K562 (cell line): ENCODE measurements at regions not wholly inside any gene's neighbourhood (a gene's known extent, or its start where the extent isn't known, plus 50 kb on each side); places are given as distances from the start of the nearest gene placed in this dataset.

Experiments used
- CBFA2T2 ChIP-seq: fragments of 450-650 bp; conservative IDR thresholded peaks from 2 replicates; pipeline ENCODE4 v1.6.1; 2017; ENCODE audit warnings: mild to moderate bottlenecking
- CHCHD3 ChIP-seq: fragments of 250-450 bp; sonication (Bioruptor Pico); IDR thresholded peaks from 2 replicates; pipeline ENCODE4 v2.1.2; 2022; ENCODE audit warnings: mild to moderate bottlenecking
- DMBX1 ChIP-seq: fragments of 250-450 bp; sonication (Bioruptor Pico); IDR thresholded peaks from 2 replicates; pipeline ENCODE4 v1.8.0; 2022; ENCODE audit warnings: inconsistent platforms, mild to moderate bottlenecking, moderate library complexity, borderline replicate concordance
- FOXJ2 ChIP-seq: fragments of 200-800 bp; sonication (Bioruptor generic); IDR thresholded peaks from 2 replicates; pipeline ENCODE4 v1.6.1; 2016; ENCODE audit warnings: missing genetic modification characterization, missing compliant biosample characterization
- MCM3 ChIP-seq: fragments of 450-650 bp; IDR thresholded peaks from 2 replicates; pipeline ENCODE4 v1.6.1; 2016
- NCOA4 ChIP-seq: fragments of 450-650 bp; IDR thresholded peaks from 2 replicates; pipeline ENCODE4 v1.6.1; 2018; ENCODE audit warnings: mild to moderate bottlenecking; ENCODE audit not compliant: partially characterized antibody
- SP1 ChIP-seq: sonication (generic); formaldehyde crosslinking; IDR thresholded peaks from 2 replicates; pipeline ENCODE4 v1.8.1; 2022; ENCODE audit warnings: mild to moderate bottlenecking, missing genetic modification reagents
- TF ChIP-seq, protein P1 (sequence below), 2 experiments: fragments of 450-650 bp; formaldehyde crosslinking in 1 of 2; IDR thresholded peaks; 2 replicates each; pipeline versions ENCODE4 v1.4.0 to v1.6.1; 2014 to 2020; ENCODE audit warnings: mild to moderate bottlenecking in 2 of 2, borderline replicate concordance in 1 of 2, low read depth in 1 of 2
- TF ChIP-seq, protein P2 (sequence below): fragments of 250-450 bp; sonication (Bioruptor Pico); IDR thresholded peaks from 2 replicates; pipeline ENCODE4 v1.9.0; 2021; ENCODE audit warnings: mild to moderate bottlenecking, inconsistent platforms
- TF ChIP-seq, protein P3 (sequence below): fragments of 250-450 bp; sonication (Bioruptor Pico); IDR thresholded peaks from 2 replicates; pipeline ENCODE4 v1.8.0; 2021; ENCODE audit warnings: borderline replicate concordance, mild to moderate bottlenecking, moderate library complexity; ENCODE audit not compliant: poor library complexity, severe bottlenecking
- TF ChIP-seq, protein P4 (sequence below): fragments of 250-450 bp; sonication (Bioruptor Pico); IDR thresholded peaks from 2 replicates; pipeline ENCODE4 v1.8.0; 2022; ENCODE audit warnings: moderate library complexity, mild to moderate bottlenecking, inconsistent platforms
- TF ChIP-seq, protein P5 (sequence below): fragments of 250-450 bp; sonication (Bioruptor Pico); IDR thresholded peaks from 2 replicates; pipeline ENCODE4 v1.8.0; 2022; ENCODE audit warnings: inconsistent platforms

DNA sequence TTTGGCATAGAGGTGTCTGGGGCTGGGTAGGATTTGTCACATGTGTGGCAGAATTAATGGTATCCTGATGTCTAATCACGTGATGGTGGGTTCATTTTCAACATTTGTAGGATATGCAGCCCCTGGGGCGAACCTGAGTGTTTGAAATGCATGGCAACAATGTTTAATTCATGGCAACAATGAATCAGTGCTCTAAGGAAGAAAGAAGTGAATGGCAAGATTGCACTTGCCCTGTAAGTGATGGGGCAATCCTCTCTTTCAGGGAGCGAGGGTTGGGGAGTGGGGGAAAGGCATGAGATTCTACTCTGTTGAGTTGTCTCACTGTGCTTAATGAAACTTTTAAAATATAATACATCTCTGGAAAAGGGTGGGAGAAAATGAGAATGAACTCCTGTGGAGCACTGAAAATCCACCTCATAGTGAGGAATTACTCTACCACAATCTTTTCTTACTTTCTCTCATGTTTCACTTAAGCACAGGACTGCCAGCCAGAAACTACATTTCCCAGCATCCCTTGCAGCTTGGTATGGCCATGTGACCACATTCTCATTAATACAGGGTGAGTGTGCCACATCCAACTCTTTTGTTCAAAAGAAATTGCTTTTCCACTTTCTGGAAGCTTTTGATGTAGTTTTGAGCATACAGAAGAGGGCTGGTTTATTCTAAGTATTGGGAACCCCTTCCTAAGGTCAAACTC lies 64.0 kb upstream of the PGM2 start (continued):
- TF ChIP-seq, protein P1, sequence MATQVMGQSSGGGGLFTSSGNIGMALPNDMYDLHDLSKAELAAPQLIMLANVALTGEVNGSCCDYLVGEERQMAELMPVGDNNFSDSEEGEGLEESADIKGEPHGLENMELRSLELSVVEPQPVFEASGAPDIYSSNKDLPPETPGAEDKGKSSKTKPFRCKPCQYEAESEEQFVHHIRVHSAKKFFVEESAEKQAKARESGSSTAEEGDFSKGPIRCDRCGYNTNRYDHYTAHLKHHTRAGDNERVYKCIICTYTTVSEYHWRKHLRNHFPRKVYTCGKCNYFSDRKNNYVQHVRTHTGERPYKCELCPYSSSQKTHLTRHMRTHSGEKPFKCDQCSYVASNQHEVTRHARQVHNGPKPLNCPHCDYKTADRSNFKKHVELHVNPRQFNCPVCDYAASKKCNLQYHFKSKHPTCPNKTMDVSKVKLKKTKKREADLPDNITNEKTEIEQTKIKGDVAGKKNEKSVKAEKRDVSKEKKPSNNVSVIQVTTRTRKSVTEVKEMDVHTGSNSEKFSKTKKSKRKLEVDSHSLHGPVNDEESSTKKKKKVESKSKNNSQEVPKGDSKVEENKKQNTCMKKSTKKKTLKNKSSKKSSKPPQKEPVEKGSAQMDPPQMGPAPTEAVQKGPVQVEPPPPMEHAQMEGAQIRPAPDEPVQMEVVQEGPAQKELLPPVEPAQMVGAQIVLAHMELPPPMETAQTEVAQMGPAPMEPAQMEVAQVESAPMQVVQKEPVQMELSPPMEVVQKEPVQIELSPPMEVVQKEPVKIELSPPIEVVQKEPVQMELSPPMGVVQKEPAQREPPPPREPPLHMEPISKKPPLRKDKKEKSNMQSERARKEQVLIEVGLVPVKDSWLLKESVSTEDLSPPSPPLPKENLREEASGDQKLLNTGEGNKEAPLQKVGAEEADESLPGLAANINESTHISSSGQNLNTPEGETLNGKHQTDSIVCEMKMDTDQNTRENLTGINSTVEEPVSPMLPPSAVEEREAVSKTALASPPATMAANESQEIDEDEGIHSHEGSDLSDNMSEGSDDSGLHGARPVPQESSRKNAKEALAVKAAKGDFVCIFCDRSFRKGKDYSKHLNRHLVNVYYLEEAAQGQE (IDR thresholded peaks at IDR 0.05; ENCODE audit: borderline replicate concordance), result peak; percentile 9; the same call in 1 of the 2 replicates
- TF ChIP-seq, protein P1 (CRISPR knock-in tag; IDR thresholded peaks at IDR 0.05; ENCODE audit: low read depth), result no peak
- TF ChIP-seq CBFA2T2, result 0 out of 2 replicates have a peak, but pooled peaks have one; percentile 9
- TF ChIP-seq, protein P2, sequence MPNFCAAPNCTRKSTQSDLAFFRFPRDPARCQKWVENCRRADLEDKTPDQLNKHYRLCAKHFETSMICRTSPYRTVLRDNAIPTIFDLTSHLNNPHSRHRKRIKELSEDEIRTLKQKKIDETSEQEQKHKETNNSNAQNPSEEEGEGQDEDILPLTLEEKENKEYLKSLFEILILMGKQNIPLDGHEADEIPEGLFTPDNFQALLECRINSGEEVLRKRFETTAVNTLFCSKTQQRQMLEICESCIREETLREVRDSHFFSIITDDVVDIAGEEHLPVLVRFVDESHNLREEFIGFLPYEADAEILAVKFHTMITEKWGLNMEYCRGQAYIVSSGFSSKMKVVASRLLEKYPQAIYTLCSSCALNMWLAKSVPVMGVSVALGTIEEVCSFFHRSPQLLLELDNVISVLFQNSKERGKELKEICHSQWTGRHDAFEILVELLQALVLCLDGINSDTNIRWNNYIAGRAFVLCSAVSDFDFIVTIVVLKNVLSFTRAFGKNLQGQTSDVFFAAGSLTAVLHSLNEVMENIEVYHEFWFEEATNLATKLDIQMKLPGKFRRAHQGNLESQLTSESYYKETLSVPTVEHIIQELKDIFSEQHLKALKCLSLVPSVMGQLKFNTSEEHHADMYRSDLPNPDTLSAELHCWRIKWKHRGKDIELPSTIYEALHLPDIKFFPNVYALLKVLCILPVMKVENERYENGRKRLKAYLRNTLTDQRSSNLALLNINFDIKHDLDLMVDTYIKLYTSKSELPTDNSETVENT, result no peak
- TF ChIP-seq, protein P3, sequence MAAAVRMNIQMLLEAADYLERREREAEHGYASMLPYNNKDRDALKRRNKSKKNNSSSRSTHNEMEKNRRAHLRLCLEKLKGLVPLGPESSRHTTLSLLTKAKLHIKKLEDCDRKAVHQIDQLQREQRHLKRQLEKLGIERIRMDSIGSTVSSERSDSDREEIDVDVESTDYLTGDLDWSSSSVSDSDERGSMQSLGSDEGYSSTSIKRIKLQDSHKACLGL (CRISPR knock-in tag), result no peak
- TF ChIP-seq CHCHD3 (CRISPR knock-in tag), result no peak
- no peak for TF ChIP-seq DMBX1
- TF ChIP-seq, protein P4, sequence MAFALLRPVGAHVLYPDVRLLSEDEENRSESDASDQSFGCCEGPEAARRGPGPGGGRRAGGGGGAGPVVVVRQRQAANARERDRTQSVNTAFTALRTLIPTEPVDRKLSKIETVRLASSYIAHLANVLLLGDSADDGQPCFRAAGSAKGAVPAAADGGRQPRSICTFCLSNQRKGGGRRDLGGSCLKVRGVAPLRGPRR (CRISPR knock-in tag), result no peak
- no peak for TF ChIP-seq FOXJ2
- no peak for TF ChIP-seq MCM3
- TF ChIP-seq NCOA4, result no peak
- TF ChIP-seq, protein P5, sequence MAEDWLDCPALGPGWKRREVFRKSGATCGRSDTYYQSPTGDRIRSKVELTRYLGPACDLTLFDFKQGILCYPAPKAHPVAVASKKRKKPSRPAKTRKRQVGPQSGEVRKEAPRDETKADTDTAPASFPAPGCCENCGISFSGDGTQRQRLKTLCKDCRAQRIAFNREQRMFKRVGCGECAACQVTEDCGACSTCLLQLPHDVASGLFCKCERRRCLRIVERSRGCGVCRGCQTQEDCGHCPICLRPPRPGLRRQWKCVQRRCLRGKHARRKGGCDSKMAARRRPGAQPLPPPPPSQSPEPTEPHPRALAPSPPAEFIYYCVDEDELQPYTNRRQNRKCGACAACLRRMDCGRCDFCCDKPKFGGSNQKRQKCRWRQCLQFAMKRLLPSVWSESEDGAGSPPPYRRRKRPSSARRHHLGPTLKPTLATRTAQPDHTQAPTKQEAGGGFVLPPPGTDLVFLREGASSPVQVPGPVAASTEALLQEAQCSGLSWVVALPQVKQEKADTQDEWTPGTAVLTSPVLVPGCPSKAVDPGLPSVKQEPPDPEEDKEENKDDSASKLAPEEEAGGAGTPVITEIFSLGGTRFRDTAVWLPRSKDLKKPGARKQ, result no peak
- TF ChIP-seq SP1 (CRISPR knock-in tag), result no peak
